Effector memory CD4-positive, alpha-beta T cell (primary cell): ENCODE measurements at regions not wholly inside any gene's neighbourhood (a gene's known extent, or its start where the extent isn't known, plus 50 kb on each side); places are given as distances from the start of the nearest gene placed in this dataset.
"Not testable (repeated sequence)": the region's sequence is repeated elsewhere in the genome, so short reads cannot be mapped to it uniquely, and the experiment has no call there.

Experiments
- DNase-seq, 3 donors: peaks; one replicate each; pipeline ENCODE4 v3.0.0-alpha.2; 2020
- H3K27ac ChIP-seq: 2 replicates; pipeline ENCODE4 v1.7.0; 2013; ENCODE audit warnings: mild to moderate bottlenecking, low read length, moderate library complexity; ENCODE audit not compliant: insufficient read depth, poor library complexity, severe bottlenecking
- H3K27me3 ChIP-seq: replicated peaks from 2 replicates; pipeline ENCODE4 v1.7.0; 2013; ENCODE audit warnings: mild to moderate bottlenecking, low read length; ENCODE audit not compliant: insufficient read depth, control insufficient read depth, poor library complexity, severe bottlenecking
- H3K36me3 ChIP-seq: 2 replicates; pipeline ENCODE4 v1.7.0; 2013; ENCODE audit warnings: mild to moderate bottlenecking, low read length, moderate library complexity; ENCODE audit not compliant: control insufficient read depth, insufficient read depth
- H3K4me1 ChIP-seq: 2 replicates; pipeline ENCODE4 v1.7.0; 2013; ENCODE audit warnings: low read length, mild to moderate bottlenecking; ENCODE audit not compliant: control insufficient read depth, insufficient read depth, poor library complexity, severe bottlenecking
- H3K4me3 ChIP-seq: 2 replicates; pipeline ENCODE4 v1.7.0; 2013; ENCODE audit warnings: low read length, low read depth, mild to moderate bottlenecking; ENCODE audit not compliant: insufficient read depth, poor library complexity, severe bottlenecking
- H3K9me3 ChIP-seq: 2 replicates; pipeline ENCODE4 v1.7.0; 2013; ENCODE audit warnings: mild to moderate bottlenecking, low read length, moderate library complexity; ENCODE audit not compliant: control insufficient read depth

- H3K4me1 ChIP-seq = no peaks in the 10 kb centered on the region
- H3K27me3 ChIP-seq = no peaks in the 10 kb centered on the region
- no peak for DNase-seq
- H3K27ac ChIP-seq = no peak overlapping the region
- H3K36me3 ChIP-seq = no peaks in the 10 kb centered on the region
- no peak overlapping the region for H3K4me3 ChIP-seq
- no peaks in the 10 kb centered on the region for H3K9me3 ChIP-seq
Measured at GRCh38 chr16:59455497-59455896, 721.4 kb upstream of the GOT2 start.

DNA sequence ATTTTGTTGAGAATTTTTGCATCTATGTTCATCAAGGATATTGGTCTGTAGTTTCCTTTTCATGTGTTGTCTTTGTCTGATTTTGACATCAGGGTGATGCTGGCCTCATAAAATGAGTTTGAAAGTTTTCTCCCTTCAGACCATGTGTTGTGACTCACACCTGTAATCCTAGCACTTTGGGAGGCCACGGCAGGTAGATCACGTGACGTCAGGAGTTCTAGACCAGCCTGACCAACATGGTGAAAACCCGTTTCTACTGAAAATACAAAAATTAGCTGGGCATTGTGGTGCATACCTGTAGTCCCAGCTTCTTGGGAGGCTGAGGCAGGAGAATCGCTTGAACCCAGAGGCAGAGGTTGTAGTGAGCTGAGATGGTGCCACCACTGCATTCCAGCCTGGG, 716.4 kb upstream of the GOT2 start:
- not testable (repeated sequence) for H3K27ac ChIP-seq, H3K4me3 ChIP-seq, H3K9me3 ChIP-seq, H3K27me3 ChIP-seq, H3K36me3 ChIP-seq, H3K4me1 ChIP-seq, DNase-seq

DNA sequence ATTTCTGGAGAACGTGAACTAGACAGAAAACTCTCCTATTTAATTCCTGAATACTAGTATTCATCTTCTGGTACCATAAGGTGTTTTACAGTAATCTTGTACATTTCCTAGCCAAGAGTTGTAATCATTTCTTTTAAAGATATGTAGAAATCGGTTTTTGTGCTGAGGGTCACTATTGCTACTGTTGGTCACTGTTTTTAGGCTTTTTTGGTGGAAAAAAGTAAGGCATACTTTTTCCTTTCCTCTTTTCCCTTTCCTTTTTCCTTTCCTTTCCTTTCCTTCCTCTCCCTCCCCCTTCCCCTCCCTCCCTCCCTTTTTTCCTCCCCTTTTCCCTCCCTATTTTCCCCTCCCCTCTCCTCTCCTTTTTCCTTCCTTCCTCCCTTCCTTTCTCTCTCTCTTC, 706.4 kb upstream of the GOT2 start:
- Histone ChIP-seq H3K27me3 (no peaks in the 10 kb centered on the region), H3K4me3 (no peak overlapping the region), H3K9me3 (no peaks in the 10 kb centered on the region), H3K36me3 (no peaks in the 10 kb centered on the region), H3K27ac (no peak overlapping the region), H3K4me1 (no peaks in the 10 kb centered on the region)
- no peak for DNase-seq

- Histone ChIP-seq H3K36me3 (no peaks in the 10 kb centered on the region), H3K4me3 (no peak overlapping the region), H3K4me1 (no peaks in the 10 kb centered on the region), H3K27me3 (no peaks in the 10 kb centered on the region), H3K27ac (no peak overlapping the region), H3K9me3 (no peaks in the 10 kb centered on the region)
- DNase-seq = no peak
Measured at GRCh38 chr16:59432896-59433295, 698.8 kb upstream of the GOT2 start.

- Histone ChIP-seq H3K27me3 (no peaks in the 10 kb centered on the region), H3K4me1 (no peaks in the 10 kb centered on the region), H3K36me3 (no peaks in the 10 kb centered on the region)
Measured at GRCh38 chr16:59432276-59432675, 698.2 kb upstream of the GOT2 start.

GRCh38 chr16:59424714-59425273, 690.7 kb upstream of the GOT2 start:
- H3K4me1 ChIP-seq = no peaks in the 10 kb centered on the region
- no peak overlapping the region for H3K4me3 ChIP-seq
- DNase-seq = no peak

More at GRCh38 chr16:59432276-59432675, 698.2 kb upstream of the GOT2 start:
- no peaks in the 10 kb centered on the region for H3K9me3 ChIP-seq
- no peak overlapping the region for H3K4me3 ChIP-seq
- no peak for DNase-seq
- H3K27ac ChIP-seq = no peak overlapping the region

GRCh38 chr16:59411961-59412841, 678.1 kb upstream of the GOT2 start:
- no peaks in the 10 kb centered on the region for H3K36me3 ChIP-seq
- H3K4me1 ChIP-seq = no peaks in the 10 kb centered on the region
- DNase-seq = no peak

More at GRCh38 chr16:59424714-59425273, 690.7 kb upstream of the GOT2 start:
- H3K27me3 ChIP-seq = no peaks in the 10 kb centered on the region
- H3K9me3 ChIP-seq = no peaks in the 10 kb centered on the region
- H3K27ac ChIP-seq = no peak overlapping the region
- no peaks in the 10 kb centered on the region for H3K36me3 ChIP-seq

GRCh38 chr16:59410451-59410850, 676.3 kb upstream of the GOT2 start:
- DNase-seq = no peak
- H3K4me1 ChIP-seq = no peaks in the 10 kb centered on the region
- no peak overlapping the region for H3K4me3 ChIP-seq
- no peaks in the 10 kb centered on the region for H3K27me3 ChIP-seq
- peaks cover 4% of the 10 kb centered on the region for H3K9me3 ChIP-seq
- H3K36me3 ChIP-seq = no peaks in the 10 kb centered on the region
- no peak overlapping the region for H3K27ac ChIP-seq

More at GRCh38 chr16:59411961-59412841, 678.1 kb upstream of the GOT2 start:
- no peaks in the 10 kb centered on the region for H3K27me3 ChIP-seq
- no peak overlapping the region for H3K4me3 ChIP-seq
- no peak overlapping the region for H3K27ac ChIP-seq
- peaks cover 4% of the 10 kb centered on the region for H3K9me3 ChIP-seq

GRCh38 chr16:59405802-59406201, 671.7 kb upstream of the GOT2 start:
- H3K27ac ChIP-seq = no peak overlapping the region

GRCh38 chr16:59404509-59404908, 670.4 kb upstream of the GOT2 start:
- Histone ChIP-seq H3K9me3 (no peaks in the 10 kb centered on the region), H3K4me3 (no peak overlapping the region), H3K4me1 (no peaks in the 10 kb centered on the region), H3K27me3 (no peaks in the 10 kb centered on the region), H3K27ac (no peak overlapping the region), H3K36me3 (no peaks in the 10 kb centered on the region)
- DNase-seq = no peak

More at GRCh38 chr16:59405802-59406201, 671.7 kb upstream of the GOT2 start:
- Histone ChIP-seq H3K36me3 (no peaks in the 10 kb centered on the region), H3K4me1 (no peaks in the 10 kb centered on the region), H3K4me3 (no peak overlapping the region), H3K27me3 (no peaks in the 10 kb centered on the region), H3K9me3 (no peaks in the 10 kb centered on the region)
- no peak for DNase-seq
